B cell (primary cell): ENCODE measurements at regions not wholly inside any gene's neighbourhood (a gene's known extent, or its start where the extent isn't known, plus 50 kb on each side); places are given as distances from the start of the nearest gene placed in this dataset.

Source experiments
- ATAC-seq: fragments of 200-7000 bp; cut with Tn5 transposase; one replicate; pipeline ENCODE4 v1.10.0; 2021; ENCODE audit warnings: low read depth, mild to moderate bottlenecking, moderate number of reproducible peaks, moderate library complexity
- CTCF ChIA-PET: fragments of 350-600 bp; sonication (Branson Sonifier 250); formaldehyde crosslinking; loops from one replicate; lab custom pipeline; 2021; ENCODE audit warnings: antibody characterized with exemption, inconsistent platforms; lab: Charles Lee
- POLR2A ChIA-PET: fragments of 350-600 bp; sonication (Branson Sonifier 250); formaldehyde crosslinking; loops from one replicate; lab custom pipeline; 2021; ENCODE audit warnings: antibody characterized with exemption; lab: Charles Lee
- DNase-seq: peaks from one replicate; pipeline ENCODE4 v3.0.0; 2013
- H2AFZ ChIP-seq: 2 replicates; pipeline ENCODE4 v1.6.1; 2012; ENCODE audit warnings: mild to moderate bottlenecking, low read depth, low read length; ENCODE audit not compliant: insufficient read depth, poor library complexity, severe bottlenecking
- H3K27ac ChIP-seq, 2 donors: 1 replicate in 1 of 2; 2 replicates in 1 of 2; pipeline ENCODE4 v1.5.1; 2012 to 2013; ENCODE audit warnings: low read length in 2 of 2, mild to moderate bottlenecking in 2 of 2, moderate library complexity in 1 of 2
- H3K27me3 ChIP-seq, 4 experiments: fragments of 200-600 bp in 1 of 4; sonication (generic) in 1 of 4; replicated peaks in 1 of 4; 1 replicate in 2 of 4; 2 replicates in 2 of 4; pipeline versions ENCODE4 v1.6.1 to v1.7.0; 2013 to 2016; ENCODE audit warnings: low read length in 3 of 4, mild to moderate bottlenecking in 2 of 4, mixed read lengths in 1 of 4, moderate library complexity in 1 of 4; ENCODE audit not compliant: insufficient read depth in 4 of 4, control insufficient read depth in 3 of 4; ENCODE audit errors: control extremely low read depth in 1 of 4
- H3K36me3 ChIP-seq, 2 experiments: replicated peaks in 1 of 2; 1 replicate in 1 of 2; 2 replicates in 1 of 2; pipeline versions ENCODE4 v1.6.1 to v1.7.1; 2013; ENCODE audit warnings: low read length in 1 of 2; ENCODE audit not compliant: insufficient read depth in 2 of 2, control insufficient read depth in 1 of 2; ENCODE audit errors: control extremely low read depth in 1 of 2, extremely low read depth in 1 of 2
- H3K4me1 ChIP-seq, 2 donors: fragments of 200-600 bp in 1 of 2; sonication (generic) in 1 of 2; 1 replicate in 1 of 2; 2 replicates in 1 of 2; pipeline versions ENCODE4 v1.5.1 to v1.6.1; 2013 to 2017; ENCODE audit warnings: low read length in 2 of 2; ENCODE audit not compliant: control insufficient read depth in 2 of 2, insufficient read depth in 2 of 2
- H3K4me2 ChIP-seq: replicated peaks from 2 replicates; pipeline ENCODE3; 2012; ENCODE audit warnings: mild to moderate bottlenecking, low read depth, low read length; ENCODE audit not compliant: poor library complexity, severe bottlenecking
- H3K4me3 ChIP-seq, 5 experiments: fragments of 200-600 bp in 1 of 5; sonication (generic) in 1 of 5; 1 replicate in 3 of 5; 2 replicates in 2 of 5; pipeline versions ENCODE4 v1.5.1 to v1.7.0; 2011 to 2016; ENCODE audit warnings: low read length in 4 of 5, mild to moderate bottlenecking in 4 of 5, low read depth in 2 of 5, control low read depth in 1 of 5, moderate library complexity in 1 of 5; ENCODE audit not compliant: insufficient read depth in 1 of 5; ENCODE audit errors: control extremely low read depth in 1 of 5, extremely low read depth in 1 of 5
- H3K79me2 ChIP-seq: fragments of 200-600 bp; sonication (generic); one replicate; pipeline ENCODE4 v1.6.0; 2016; ENCODE audit warnings: low read length; ENCODE audit not compliant: control insufficient read depth, insufficient read depth
- H3K9ac ChIP-seq: fragments of 200-600 bp; sonication (generic); 2 replicates; pipeline ENCODE4 v1.6.1; 2017; ENCODE audit warnings: mild to moderate bottlenecking, low read length, moderate library complexity
- H3K9me3 ChIP-seq, 3 donors: one replicate each; pipeline versions ENCODE4 v1.6.1 to v1.7.1; 2013; ENCODE audit warnings: low read length in 2 of 3; ENCODE audit not compliant: control insufficient read depth in 2 of 3, insufficient read depth in 1 of 3; ENCODE audit errors: control extremely low read depth in 1 of 3
- H4K20me1 ChIP-seq: 2 replicates; pipeline ENCODE4 v1.6.0; 2012; ENCODE audit warnings: mild to moderate bottlenecking, low read length; ENCODE audit not compliant: insufficient read depth, control insufficient read depth, poor library complexity, severe bottlenecking
- H3K27ac Mint-ChIP-seq: one replicate; pipeline ENCODE4 v1.8.0; 2021; ENCODE audit warnings: mixed read lengths
- H3K27me3 Mint-ChIP-seq: one replicate; pipeline ENCODE4 v1.8.0; 2021; ENCODE audit warnings: mixed read lengths
- H3K4me1 Mint-ChIP-seq: one replicate; pipeline ENCODE4 v1.8.0; 2021; ENCODE audit warnings: mixed read lengths
- H3K4me3 Mint-ChIP-seq: one replicate; pipeline ENCODE4 v1.8.0; 2021; ENCODE audit warnings: mixed read lengths
- H3K9me3 Mint-ChIP-seq: one replicate; pipeline ENCODE4 v1.8.0; 2022; ENCODE audit warnings: mixed read lengths; ENCODE audit not compliant: insufficient read depth
- EZH2 ChIP-seq: IDR thresholded peaks from 2 replicates; pipeline ENCODE4 v1.6.1; 2012; ENCODE audit warnings: borderline replicate concordance, low read depth, mild to moderate bottlenecking, moderate library complexity, low read length; ENCODE audit not compliant: insufficient read depth, poor library complexity, severe bottlenecking
- WGBS: methylation state at CpG from one replicate; pipeline ENCODE4 v1.1.5; 2013; ENCODE audit warnings: missing lambda C conversion rate; ENCODE audit not compliant: insufficient coverage; 5-methylcytosine and 5-hydroxymethylcytosine counted together
- intact Hi-C: fragments of 100-400 bp; cut with micrococcal nuclease; formaldehyde crosslinking; loops from one replicate; pipeline ENCODE4 v1.10.0; 2022
- TF ChIP-seq, protein P1 (sequence below): fragments of 200-600 bp; IDR thresholded peaks from one replicate; pipeline ENCODE4 v1.8.0; 2022; ENCODE audit warnings: antibody characterized with exemption, mild to moderate bottlenecking

DNA sequence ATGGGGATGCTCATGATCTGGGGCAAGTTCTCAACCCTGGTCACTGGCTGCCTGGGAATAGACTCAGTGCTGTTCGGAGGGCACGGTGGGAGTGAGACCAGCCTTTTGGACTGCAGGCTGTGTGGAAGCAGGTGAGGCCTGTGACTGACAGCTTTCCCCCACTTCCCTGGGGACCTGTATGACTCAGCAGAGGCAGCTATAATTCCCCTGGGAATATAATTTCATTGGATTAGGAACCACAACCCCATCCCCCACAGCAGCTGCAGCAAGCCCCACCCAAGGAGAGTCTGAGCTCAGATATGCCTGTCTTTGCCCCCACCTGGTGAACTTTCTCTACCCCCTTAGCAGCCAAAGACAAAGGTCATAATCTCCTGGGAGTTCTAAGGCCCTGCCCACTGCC, 408.6 kb downstream of the PPP3CA start:
- POLR2A ChIA-PET = no interaction called here
- WGBS = 93% methylated on average over 2 of the region's 2 CpGs
- no peaks in the 10 kb centered on the region for H3K36me3 ChIP-seq
- H3K9me3 ChIP-seq = peaks cover 0 to 6% (median 2%) of the 10 kb centered on the region in 3 donors
- H3K9ac ChIP-seq = no peak overlapping the region
- H3K79me2 ChIP-seq = no peaks in the 10 kb centered on the region
- no peak overlapping the region for H3K4me3 ChIP-seq
- no peak overlapping the region for H3K4me2 ChIP-seq
- no peak overlapping the region for H2AFZ ChIP-seq
- H3K27me3 Mint-ChIP-seq = no peaks in the 10 kb centered on the region
- CTCF ChIA-PET = no interaction called here
- TF ChIP-seq EZH2 = no peak
- TF ChIP-seq, protein P1, sequence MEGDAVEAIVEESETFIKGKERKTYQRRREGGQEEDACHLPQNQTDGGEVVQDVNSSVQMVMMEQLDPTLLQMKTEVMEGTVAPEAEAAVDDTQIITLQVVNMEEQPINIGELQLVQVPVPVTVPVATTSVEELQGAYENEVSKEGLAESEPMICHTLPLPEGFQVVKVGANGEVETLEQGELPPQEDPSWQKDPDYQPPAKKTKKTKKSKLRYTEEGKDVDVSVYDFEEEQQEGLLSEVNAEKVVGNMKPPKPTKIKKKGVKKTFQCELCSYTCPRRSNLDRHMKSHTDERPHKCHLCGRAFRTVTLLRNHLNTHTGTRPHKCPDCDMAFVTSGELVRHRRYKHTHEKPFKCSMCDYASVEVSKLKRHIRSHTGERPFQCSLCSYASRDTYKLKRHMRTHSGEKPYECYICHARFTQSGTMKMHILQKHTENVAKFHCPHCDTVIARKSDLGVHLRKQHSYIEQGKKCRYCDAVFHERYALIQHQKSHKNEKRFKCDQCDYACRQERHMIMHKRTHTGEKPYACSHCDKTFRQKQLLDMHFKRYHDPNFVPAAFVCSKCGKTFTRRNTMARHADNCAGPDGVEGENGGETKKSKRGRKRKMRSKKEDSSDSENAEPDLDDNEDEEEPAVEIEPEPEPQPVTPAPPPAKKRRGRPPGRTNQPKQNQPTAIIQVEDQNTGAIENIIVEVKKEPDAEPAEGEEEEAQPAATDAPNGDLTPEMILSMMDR = no peak
- DNase-seq (no peak), ATAC-seq (no peak)
- H3K4me1 ChIP-seq = no peaks in the 10 kb centered on the region
- peaks cover 5% of the 10 kb centered on the region for H3K9me3 Mint-ChIP-seq
- H4K20me1 ChIP-seq = no peaks in the 10 kb centered on the region
- intact Hi-C loops = no loop called here
- no peak overlapping the region for H3K4me3 Mint-ChIP-seq
- no peak overlapping the region for H3K27ac Mint-ChIP-seq
- no peak overlapping the region for H3K27ac ChIP-seq
- no peaks in the 10 kb centered on the region for H3K27me3 ChIP-seq
- H3K4me1 Mint-ChIP-seq = no peaks in the 10 kb centered on the region

DNA sequence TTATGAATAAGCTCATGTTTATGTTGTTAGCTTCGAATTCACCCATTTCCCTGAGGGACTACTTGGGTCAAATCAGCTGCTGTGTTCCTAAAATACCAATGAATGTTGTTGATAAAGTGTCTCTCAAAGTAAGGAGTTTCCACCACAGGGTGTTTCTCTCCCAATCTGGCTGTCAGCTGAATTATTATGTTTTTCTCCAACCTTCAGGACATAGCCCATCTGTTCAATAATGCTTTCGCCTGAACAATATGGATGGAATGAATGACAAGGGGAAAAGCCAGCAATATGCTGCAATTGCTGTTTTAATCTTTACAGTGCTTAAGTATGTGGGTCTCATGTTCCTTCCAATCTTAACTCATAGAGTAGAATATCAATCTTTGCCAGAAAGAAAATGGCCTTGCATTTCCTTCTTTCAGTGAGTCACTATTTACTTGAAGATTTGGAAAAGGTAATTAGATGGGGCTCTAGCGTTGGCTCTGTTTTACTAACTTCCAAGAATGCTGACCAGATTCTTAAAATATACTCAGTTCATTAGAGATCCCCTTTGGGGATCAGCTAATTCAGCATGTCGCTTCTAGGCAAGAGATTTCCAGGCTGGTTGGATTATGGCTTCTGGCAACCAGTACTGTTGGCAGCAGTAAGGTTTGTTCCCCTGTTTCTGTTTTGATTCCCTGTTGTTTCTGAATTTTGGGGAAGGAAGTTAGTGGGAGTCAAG, 410.5 kb downstream of the PPP3CA start:
- CTCF ChIA-PET = interaction anchor here (0.7 kb wide), 1 partner anchor 39 kb away, joined by 3 read pairs; no protein-coding TSS in a partner anchor
- Mint-ChIP-seq H3K4me3 (no peak overlapping the region), H3K27ac (no peak overlapping the region), H3K4me1 (peaks cover 2% of the 10 kb centered on the region), H3K27me3 (no peaks in the 10 kb centered on the region), H3K9me3 (no peaks in the 10 kb centered on the region)
- Histone ChIP-seq H4K20me1 (no peaks in the 10 kb centered on the region), H3K36me3 (no peaks in the 10 kb centered on the region), H3K4me1 (no peaks in the 10 kb centered on the region), H3K9me3 (no peaks in the 10 kb centered on the region), H3K9ac (no peak overlapping the region), H2AFZ (no peak overlapping the region), H3K27me3 (no peaks in the 10 kb centered on the region), H3K79me2 (no peaks in the 10 kb centered on the region), H3K4me3 (no peak overlapping the region), H3K4me2 (no peak overlapping the region), H3K27ac (no peak overlapping the region)
- TF ChIP-seq, protein P1 = no peak
- TF ChIP-seq EZH2 = no peak
- DNase-seq (no peak), ATAC-seq (no peak)
- intact Hi-C loops = no loop called here
- POLR2A ChIA-PET = no interaction called here
- 100% methylated on average over 1 of the region's 4 CpGs for WGBS
